HG03439 (cell line): ENCODE measurements at regions not wholly inside any gene's neighbourhood (a gene's known extent, or its start where the extent isn't known, plus 50 kb on each side); places are given as distances from the start of the nearest gene placed in this dataset.

Source experiments
- ATAC-seq: cut with Tn5 transposase; IDR thresholded peaks from one replicate; pipeline ENCODE4 v1.9.1; 2021; ENCODE audit warnings: mild to moderate bottlenecking, moderate library complexity; ENCODE audit not compliant: unreplicated experiment

- ATAC-seq, result no peak
Observed at GRCh38 chr11:80155412-80156017, 714.7 kb upstream of the TENM4 start.

GRCh38 chr11:80146232-80146631, 705.4 kb upstream of the TENM4 start:
- ATAC-seq, result no peak

- ATAC-seq, result no peak
Observed at GRCh38 chr11:80144897-80145594, 704.2 kb upstream of the TENM4 start.

- no peak for ATAC-seq
Observed at GRCh38 chr11:80136991-80137390, 696.2 kb upstream of the TENM4 start.

DNA sequence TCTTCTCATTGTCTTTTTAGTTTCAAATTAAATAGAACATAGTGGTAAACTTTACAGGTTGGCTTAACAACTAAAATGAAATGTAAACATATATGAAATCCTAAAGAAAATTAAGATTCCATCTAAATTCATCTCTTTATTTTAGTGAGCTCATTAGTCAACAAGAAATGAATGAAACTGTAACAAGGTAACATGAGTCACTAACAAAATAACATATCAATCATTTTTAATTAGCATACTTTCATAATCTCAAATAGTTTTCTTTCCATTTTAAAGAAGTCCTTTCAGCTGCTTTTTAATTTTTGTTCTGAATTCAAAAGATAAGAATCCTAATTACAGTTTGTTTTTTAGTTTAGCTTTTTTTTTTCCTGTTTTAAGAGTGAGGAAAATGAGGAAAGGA, 688.6 kb upstream of the TENM4 start:
- ATAC-seq, result no peak

- ATAC-seq, result no peak
Observed at GRCh38 chr11:80122211-80122610, 681.4 kb upstream of the TENM4 start.

DNA sequence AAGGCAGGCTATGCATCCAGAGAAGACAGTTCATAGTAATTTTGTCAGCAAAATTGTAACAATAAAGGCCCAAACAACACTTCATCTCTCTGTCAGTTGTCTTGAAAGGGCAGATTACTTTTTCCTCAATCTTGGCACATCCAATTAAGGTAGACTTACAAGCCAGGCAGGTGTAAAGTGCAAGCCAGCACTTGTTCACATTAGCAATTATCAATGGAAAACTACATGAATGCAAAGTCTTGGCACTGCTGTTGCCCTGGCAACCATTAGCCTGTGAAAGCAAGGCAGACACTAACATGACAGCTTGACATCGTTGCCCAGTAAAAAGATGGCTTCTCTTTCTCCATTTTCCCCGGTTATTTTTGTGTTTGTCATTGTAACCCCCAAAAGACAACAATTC, 677.2 kb upstream of the TENM4 start:
- no peak for ATAC-seq

GRCh38 chr11:80116796-80117195, 676.0 kb upstream of the TENM4 start:
- no peak for ATAC-seq

DNA sequence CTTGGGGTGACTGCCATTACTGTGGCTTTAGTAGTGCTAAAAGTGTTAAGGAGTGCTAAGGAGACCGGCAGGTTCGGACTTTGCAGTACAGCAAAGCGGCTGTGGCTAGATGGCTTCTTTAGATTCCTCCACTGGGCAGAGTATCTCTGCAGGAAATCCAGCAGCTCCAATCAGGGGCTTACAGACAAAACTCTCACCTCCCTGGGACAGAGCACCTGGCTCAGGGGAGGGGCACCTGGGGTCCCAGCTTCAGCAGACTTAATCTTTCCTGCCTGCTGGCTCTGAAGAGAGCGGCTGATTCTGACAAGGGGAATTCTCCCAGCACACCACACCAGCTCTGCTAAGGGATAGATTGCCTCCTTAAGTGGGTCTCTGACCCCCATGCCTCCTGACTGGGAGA, 668.8 kb upstream of the TENM4 start:
- no peak for ATAC-seq

DNA sequence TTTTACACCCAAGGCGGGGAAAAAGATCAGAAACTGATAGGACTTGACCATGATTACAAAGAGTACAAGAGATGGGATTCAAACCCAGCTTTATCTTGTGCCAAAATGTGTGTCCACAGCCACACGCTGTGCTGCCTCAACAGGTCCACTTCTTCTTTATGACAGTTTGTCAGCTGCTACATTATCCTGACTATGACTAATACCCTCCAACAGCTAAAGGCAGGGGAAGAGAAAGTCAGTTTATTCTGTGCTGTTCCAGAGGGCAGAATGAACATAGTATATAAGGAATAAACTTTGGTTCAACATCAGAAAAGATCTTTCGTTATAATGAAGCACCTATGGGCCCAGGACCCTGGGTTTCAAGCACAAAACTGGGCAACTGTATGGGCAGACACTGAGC, 668.2 kb upstream of the TENM4 start:
- ATAC-seq, result no peak

GRCh38 chr11:80107415-80107814, 666.6 kb upstream of the TENM4 start:
- ATAC-seq, result no peak

GRCh38 chr11:80104191-80104590, 663.4 kb upstream of the TENM4 start:
- no peak for ATAC-seq

DNA sequence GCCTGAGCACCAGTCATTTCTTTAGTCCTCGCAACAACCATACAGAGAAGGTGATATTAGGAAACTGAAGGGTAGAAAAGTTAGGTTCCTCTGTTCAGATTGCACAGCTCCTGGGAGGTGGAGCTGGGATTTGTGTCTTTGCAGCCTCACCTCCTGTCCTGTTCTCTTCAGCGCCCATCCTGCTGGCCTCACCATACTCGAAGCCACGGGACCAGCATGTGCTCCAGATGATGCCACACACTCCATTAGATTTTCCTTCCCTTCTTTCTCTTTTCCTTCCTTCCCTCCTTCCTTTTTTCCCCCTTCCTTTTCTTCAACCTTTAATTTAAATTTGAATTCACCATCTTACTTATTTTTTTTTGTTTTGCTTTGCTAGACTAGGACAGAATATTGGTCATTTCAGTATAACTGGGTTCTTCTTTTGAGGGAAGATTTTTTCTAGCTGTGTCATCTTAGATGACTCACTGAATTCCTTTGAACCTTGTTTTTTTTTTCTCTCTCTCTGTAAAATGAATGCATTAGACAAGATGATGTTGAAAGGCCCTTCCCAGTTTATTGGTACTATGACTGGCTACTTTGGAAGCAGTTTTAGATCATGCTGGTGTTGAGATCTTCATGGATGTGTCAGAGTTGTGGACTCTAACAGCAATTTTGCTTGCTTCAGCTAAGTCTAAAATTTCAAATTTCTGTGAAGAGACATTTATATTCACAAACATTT, 662.5 kb upstream of the TENM4 start:
- no peak for ATAC-seq

- ATAC-seq, result no peak
Observed at GRCh38 chr11:80097146-80097545, 656.3 kb upstream of the TENM4 start.

- no peak for ATAC-seq
Observed at GRCh38 chr11:80096736-80097135, 655.9 kb upstream of the TENM4 start.

DNA sequence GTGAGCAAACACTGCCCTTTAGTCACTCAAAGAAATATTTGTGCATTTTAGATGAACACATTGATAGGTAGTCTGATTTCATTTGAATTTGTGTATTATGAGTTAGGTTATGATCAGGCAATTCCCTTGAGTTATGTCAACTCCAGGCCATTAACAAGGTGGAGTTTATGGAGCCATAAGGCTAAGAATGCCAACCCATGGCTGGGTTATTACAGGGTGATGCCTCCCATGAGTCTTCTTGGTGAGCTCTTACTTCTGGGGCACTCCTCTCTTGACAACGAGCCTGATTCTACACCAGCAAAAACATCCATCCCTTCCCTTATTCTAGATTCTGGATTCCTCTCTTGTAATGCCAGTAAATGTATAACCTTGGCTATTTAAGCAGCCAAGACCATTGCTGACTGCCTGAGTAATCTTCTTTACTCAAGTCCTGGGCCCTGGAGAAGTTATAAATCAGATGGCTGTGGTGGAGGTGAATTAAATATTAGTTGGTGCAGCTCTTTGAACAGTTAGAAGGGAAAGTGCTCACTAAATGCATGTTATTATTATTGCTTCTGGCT, 645.7 kb upstream of the TENM4 start:
- no peak for ATAC-seq

- ATAC-seq, result no peak
Observed at GRCh38 chr11:80085563-80085962, 644.7 kb upstream of the TENM4 start.

- no peak for ATAC-seq
Observed at GRCh38 chr11:80084608-80085007, 643.8 kb upstream of the TENM4 start.

GRCh38 chr11:80083531-80083951, 642.7 kb upstream of the TENM4 start:
- ATAC-seq, result no peak

DNA sequence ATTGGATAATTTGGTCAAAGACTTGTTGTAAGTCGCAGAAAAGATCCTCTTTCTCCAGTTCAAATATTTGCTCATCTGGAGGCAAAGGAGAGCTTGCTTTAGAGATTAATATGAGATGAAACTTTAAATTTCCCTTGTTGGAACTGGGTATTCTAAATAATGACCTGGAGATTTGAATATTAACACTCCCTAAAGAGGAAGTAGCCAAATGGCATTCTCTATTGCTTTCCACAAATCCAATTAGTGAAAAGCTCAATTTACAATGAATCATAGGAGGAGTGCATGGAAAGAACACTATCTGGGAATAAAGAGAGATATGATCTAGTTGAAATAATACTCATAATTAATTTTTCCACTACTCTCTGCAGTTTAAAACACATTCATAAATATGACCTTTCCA, 641.6 kb upstream of the TENM4 start:
- no peak for ATAC-seq

GRCh38 chr11:80077113-80077512, 636.3 kb upstream of the TENM4 start:
- ATAC-seq, result no peak

- ATAC-seq, result no peak
Observed at GRCh38 chr11:80074837-80075236, 634.0 kb upstream of the TENM4 start.
